LNCAP (cell line): ENCODE measurements at regions not wholly inside any gene's neighbourhood (a gene's known extent, or its start where the extent isn't known, plus 50 kb on each side); places are given as distances from the start of the nearest gene placed in this dataset.

Experiments
- CTCF ChIP-seq: fragments of 450-650 bp; IDR thresholded peaks from 2 replicates; pipeline ENCODE4 v1.5.1; 2017; ENCODE audit warnings: mild to moderate bottlenecking

DNA sequence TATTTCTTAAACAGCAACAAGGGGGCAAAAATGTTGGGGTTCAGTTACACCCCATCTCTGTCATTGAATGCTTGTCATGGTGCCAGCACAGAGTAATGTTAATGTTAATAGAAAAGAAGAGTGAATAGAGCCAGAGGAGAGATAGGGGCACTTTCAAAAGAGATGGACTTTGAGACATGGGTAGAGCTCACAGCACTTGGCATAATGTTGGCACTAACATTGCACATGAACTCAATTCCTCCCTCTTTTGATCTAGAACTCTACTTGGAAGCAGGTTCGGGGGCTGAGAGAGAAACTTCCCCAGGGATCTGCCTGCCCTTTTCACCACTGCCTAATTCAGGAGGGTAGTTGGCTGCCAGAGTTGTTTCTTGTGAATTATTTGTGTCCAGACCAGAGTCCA lies 188.0 kb upstream of the ADRA1D start:
- TF ChIP-seq CTCF, result no peak

DNA sequence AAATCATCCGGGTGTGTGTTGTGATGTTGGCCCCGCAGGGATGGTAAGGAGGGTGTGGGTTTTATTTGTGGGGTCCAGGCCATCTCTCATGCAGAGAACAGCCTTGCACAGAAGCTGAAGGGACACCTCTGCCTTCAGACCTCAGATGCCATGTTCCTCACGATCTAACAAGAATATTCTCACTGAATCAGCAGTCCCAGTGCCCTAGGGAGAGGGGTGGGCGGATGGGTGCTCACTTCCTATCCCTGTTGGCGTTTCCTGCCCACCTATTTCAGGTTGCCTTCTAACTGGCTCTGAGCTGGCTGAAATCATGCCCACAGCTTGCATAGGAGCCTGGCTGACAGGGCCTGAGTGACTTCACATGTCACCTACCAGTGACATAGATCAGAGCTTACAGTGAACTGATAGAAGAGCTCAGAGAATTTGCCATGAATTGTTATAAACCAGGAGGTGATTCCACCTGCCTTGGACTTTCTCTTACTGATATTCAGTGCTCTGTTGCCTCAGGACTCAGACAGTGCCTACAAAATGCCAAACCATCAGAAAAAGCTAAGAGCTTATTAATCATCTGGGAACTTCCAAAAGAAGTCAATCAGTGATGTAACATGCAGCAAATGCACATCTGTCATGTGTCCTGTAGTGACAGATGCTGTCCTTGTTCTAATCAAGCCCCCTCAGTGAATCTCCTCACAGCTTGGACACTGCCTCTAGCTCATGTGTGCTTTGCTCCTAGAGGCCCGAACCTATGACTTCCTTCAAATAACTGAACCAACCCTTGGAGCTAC lies 186.8 kb upstream of the ADRA1D start:
- no peak for TF ChIP-seq CTCF

DNA sequence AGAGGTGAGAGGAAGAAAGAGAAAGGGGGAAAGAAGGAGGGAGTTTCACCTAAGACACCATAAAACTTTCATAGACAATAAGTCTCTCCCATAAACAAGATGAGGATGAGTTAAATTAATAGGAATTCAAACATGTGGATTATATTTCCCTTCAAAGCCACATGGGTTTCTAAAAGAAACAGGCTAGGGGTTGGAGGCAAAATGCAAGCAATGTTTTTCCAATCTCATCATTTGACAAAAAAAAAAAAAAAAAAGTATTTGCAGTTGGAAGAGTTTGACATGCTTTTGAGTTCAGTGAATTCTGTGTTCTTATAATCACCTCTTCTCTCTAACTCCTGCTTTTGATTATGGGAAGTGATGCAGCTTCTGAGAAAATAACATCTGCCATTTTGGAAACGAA lies 186.1 kb upstream of the ADRA1D start:
- no peak for TF ChIP-seq CTCF

DNA sequence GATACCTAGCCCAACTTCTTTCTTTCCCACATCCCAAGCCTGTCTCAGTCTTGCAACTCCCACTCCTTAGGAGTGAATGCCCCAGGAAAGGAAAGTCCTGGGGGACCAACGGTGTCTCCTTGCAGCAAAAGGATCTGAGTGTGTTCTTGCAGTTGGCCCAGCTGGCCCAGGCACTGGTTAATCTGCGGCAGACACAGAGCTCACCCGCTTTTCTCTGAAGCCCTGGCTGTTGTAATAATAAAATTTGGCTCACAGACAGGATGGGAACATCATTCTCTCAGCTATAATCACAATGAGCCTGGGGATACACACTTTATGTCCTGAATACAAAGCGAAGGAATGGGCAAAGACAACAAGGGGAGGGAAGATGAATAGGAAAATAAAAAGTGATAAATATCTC lies 185.6 kb upstream of the ADRA1D start:
- no peak for TF ChIP-seq CTCF

- no peak for TF ChIP-seq CTCF
Observed at GRCh38 chr20:4431446-4431845, 182.4 kb upstream of the ADRA1D start.

DNA sequence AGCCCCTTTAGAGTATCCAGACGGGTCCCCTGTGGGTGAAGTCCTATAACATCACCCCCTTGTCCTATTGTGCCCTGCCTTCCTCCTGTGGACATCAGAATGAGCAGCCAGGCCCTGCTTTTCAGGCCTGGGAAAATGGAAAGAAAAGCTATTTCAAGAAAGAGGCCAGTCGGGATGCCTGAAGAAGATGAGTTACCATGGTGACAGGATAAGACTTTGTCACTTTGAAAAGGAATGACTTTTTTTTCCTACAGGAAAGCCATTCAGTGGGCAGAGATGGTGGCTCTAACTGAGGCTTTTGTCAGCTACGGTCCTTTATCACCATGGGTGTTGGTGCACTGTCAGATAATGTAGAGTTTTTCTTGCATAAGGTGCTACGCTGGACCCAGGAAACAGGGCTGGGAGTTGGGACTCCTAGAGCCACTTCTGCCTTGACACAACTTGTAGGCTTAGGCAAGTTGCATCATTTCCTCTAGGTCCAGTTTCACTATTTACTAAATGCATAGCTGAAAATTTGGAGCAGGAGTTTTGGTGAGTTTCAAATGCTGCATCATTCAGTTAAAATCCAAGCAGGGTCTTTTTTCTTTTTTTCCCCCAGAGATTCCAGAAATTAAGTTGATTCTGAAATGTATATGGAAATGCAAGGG lies 179.0 kb upstream of the ADRA1D start:
- TF ChIP-seq CTCF, result no peak

- no peak for TF ChIP-seq CTCF
Observed at GRCh38 chr20:4418141-4418540, 169.1 kb upstream of the ADRA1D start.
